ENCODE measurements at regions not wholly inside any gene's neighbourhood (a gene's known extent, or its start where the extent isn't known, plus 50 kb on each side); places are given as distances from the start of the nearest gene placed in this dataset.
"Not testable (repeated sequence)": the region's sequence is repeated elsewhere in the genome, so short reads cannot be mapped to it uniquely, and the experiment has no call there.

DNA sequence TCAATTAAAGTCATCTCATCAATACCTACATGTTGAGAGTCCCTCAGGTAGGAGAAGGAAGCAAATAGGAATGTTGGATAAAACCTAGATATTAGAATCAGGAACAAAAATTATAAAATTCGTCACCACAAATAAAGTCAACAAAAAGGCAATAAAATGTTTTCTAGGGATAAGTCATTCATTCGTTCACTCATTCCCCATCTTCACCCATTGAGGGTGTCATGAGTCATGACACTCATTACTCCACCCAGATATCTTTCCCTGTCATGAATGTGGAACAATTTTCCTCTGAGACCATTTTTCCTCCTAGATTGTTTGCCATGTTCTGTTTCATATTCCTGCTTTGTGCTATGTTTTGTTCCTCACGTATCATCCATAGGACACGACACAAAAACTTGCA is 50.9 kb upstream of the OLIG3 start:
- no peak for DNase-seq (ENCODE audit: low read depth)
- no peak overlapping the region for H3K4me3 ChIP-seq (ENCODE audit: low read depth, low read length)

DNA sequence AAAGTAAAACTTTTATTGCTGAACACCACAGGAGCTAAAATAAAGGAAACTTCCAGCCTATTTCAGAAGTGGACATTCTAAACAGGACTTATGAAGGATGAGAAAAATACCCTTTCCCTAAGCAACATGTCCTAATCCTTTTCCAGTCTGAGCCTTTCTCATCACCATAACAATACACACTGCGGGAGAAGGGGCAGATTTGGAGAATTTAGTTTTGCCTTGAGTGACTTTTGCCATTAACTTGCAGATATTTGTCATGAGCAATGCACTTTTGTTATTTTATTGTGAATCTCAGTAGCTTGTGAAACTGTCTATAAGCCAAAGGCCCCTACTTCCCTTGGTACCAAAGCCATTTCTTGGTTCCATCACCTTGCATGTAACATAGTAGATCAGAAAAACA is 53.0 kb upstream of the OLIG3 start:
- TF ChIP-seq, protein P1, sequence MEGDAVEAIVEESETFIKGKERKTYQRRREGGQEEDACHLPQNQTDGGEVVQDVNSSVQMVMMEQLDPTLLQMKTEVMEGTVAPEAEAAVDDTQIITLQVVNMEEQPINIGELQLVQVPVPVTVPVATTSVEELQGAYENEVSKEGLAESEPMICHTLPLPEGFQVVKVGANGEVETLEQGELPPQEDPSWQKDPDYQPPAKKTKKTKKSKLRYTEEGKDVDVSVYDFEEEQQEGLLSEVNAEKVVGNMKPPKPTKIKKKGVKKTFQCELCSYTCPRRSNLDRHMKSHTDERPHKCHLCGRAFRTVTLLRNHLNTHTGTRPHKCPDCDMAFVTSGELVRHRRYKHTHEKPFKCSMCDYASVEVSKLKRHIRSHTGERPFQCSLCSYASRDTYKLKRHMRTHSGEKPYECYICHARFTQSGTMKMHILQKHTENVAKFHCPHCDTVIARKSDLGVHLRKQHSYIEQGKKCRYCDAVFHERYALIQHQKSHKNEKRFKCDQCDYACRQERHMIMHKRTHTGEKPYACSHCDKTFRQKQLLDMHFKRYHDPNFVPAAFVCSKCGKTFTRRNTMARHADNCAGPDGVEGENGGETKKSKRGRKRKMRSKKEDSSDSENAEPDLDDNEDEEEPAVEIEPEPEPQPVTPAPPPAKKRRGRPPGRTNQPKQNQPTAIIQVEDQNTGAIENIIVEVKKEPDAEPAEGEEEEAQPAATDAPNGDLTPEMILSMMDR (conservative IDR thresholded peaks at IDR 0.05; ENCODE audit: low read depth, low read length): no peak
- no peak for DNase-seq (ENCODE audit: low read depth)
- H3K4me3 ChIP-seq (ENCODE audit: low read depth, low read length): no peak overlapping the region

More for the DNA sequence above, 50.9 kb upstream of the OLIG3 start:
- TF ChIP-seq, protein P1 (conservative IDR thresholded peaks at IDR 0.05; ENCODE audit: low read depth, low read length): no peak

DNA sequence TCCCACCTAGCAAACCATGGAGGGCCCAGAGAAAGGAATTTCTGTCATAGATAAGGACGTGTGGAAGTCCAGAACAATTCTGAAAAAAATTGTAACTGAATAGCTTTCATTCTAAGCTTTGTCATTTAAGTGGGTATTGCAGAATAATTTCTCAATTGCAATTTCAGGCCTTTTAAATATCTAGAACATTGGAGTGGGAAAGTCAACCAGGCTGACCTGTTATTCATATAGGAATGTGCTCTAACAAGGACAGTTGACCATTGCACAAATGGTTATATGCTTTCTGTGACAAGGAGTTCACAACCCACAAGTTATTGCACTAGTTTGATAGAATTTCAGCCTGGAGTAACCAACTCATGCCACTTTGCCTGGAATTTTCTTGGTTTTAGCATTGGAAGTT is 53.4 kb upstream of the OLIG3 start:
- H3K4me3 ChIP-seq (ENCODE audit: low read depth, low read length): no peak overlapping the region
- no peak for DNase-seq (ENCODE audit: low read depth)
- TF ChIP-seq, protein P1 (conservative IDR thresholded peaks at IDR 0.05; ENCODE audit: low read depth, low read length): no peak

DNA sequence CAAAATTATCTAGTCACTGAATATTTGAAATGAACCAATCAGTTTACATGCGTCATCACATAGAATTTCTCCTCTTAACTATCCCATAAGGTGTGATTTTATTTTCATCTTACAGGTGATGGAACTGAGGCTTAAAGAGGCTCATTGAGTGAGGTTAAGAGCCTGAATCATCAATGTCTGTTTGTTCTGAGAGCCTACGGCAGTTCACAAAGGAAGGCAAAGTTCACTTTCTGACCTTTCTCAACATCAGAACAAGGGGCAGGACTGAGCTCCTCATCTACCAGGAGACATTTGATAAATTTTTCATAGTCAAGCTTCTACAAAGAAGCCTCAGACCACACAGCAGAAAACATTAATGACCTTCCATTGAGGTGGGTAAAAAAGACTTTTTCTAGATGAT is 54.9 kb upstream of the OLIG3 start:
- H3K4me3 ChIP-seq (ENCODE audit: low read depth, low read length): no peak overlapping the region
- DNase-seq (ENCODE audit: low read depth): no peak
- TF ChIP-seq, protein P1 (conservative IDR thresholded peaks at IDR 0.05; ENCODE audit: low read depth, low read length): no peak

DNA sequence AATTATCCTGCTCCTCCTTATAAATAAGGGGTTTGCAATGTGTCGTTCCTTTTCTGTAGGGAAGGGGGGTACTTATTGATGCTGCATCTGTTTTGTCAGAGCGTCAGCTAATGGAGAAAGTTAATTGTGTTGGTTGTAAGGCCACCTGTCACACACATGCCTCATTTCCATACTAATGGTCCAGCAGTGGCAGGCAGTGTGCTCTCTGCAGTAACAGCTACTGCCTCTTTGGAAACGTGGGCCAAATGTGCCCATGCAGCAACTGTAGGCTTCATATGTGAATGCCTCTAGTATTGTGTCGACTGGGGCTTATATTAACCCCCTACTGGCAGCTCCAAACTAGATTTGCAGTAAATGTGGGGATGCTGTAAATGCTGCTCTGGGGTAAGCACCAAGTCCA is 56.3 kb upstream of the OLIG3 start:
- no peak overlapping the region for H3K4me3 ChIP-seq (ENCODE audit: low read depth, low read length)
- DNase-seq (ENCODE audit: low read depth): no peak
- TF ChIP-seq, protein P1 (conservative IDR thresholded peaks at IDR 0.05; ENCODE audit: low read depth, low read length): no peak

DNA sequence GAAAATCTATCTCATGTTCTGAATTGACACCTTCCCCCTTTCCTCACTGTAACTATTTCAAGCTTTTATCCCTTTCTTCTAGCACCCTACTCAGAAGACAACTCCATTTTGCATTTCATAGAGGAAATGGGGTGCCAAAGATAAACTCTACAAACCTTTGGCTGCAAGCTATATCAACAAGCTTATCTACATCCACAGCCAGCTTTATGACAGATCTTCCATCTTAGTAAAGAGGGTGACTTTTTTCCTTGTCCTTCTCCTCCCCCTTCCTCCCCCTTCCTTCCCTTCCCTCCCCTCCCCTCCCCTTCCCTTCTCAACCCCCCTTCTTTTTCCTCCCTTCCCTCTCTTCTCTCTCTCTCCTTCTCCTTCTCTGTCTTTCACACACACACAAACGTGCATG is 58.0 kb upstream of the OLIG3 start:
- no peak overlapping the region for H3K4me3 ChIP-seq (ENCODE audit: low read depth, low read length)
- DNase-seq (ENCODE audit: low read depth): no peak
- TF ChIP-seq, protein P1 (conservative IDR thresholded peaks at IDR 0.05; ENCODE audit: low read depth, low read length): no peak

DNA sequence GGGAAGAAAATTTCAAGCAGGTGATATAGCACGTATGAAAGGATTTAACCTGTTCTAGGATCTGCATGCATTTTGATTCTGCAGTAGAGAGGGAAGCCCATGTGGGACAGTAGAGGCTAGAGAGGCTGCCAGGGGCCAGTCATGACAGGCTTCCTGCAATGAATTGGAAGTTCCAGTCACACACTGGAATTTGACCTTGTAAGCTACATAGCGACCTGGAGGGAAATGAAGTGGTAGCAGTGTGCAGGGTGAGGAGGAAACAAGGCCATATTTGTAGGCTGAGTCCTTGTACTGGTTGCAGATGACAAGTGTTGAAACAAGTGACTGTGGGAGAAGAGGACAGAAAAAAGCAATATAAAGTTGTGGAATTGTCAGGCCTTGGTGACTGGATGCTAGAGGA is 58.6 kb upstream of the OLIG3 start:
- no peak for DNase-seq (ENCODE audit: low read depth)
- TF ChIP-seq, protein P1 (conservative IDR thresholded peaks at IDR 0.05; ENCODE audit: low read depth, low read length): no peak
- no peak overlapping the region for H3K4me3 ChIP-seq (ENCODE audit: low read depth, low read length)

DNA sequence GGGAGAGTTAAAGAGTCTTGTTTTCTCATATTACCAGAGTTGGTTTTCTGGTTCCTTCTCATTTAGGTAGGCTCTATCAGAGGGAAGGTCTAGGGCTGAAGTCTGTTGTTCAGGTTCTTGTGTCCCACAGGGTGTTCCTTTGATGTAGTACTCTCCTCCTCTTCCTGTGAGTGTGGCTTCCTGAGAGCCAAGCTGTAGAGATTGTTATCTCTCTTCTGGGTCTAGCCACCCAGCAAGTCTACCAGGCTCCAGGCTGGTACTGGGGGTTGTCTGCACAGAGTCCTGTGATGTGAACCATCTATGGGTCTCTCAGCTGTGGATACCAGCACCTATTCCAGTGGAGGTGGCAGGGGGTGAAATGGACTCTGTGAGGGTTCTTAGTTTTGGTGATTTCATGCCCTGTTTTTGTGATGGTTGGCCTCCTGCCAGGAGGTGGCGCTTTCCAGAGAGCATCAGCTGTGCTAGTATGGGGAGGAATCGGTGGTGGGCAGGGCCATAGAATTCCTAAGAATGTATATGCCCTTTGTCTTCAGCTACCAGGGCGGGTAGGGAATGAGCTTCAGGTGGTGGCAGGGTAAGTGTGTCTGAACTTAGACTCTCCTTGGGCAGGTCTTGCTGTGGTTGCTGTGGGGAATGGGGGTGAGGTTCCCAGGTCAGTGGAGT is 65.5 kb upstream of the OLIG3 start:
- not testable (repeated sequence) for DNase-seq (ENCODE audit: low read depth)

More for the DNA sequence above, 65.5 kb upstream of the OLIG3 start:
- not testable (repeated sequence) for H3K4me3 ChIP-seq (ENCODE audit: low read depth, low read length)
